Natural killer cell (primary cell): ENCODE measurements at regions not wholly inside any gene's neighbourhood (a gene's known extent, or its start where the extent isn't known, plus 50 kb on each side); places are given as distances from the start of the nearest gene placed in this dataset.

Experiments used
- ATAC-seq, 3 donors: fragments of 150-1000 bp in 2 of 3; fragments of 200-7000 bp in 1 of 3; cut with Tn5 transposase; 1 replicate in 1 of 3; 2 replicates in 2 of 3; pipeline ENCODE4 v1.10.0; 2021; ENCODE audit warnings: mild to moderate bottlenecking in 2 of 3, moderate library complexity in 2 of 3
- DNase-seq, 2 donors: peaks; one replicate each; pipeline versions ENCODE4 v3.0.0 to v3.0.0-alpha.2; 2013 to 2021; ENCODE audit warnings: mixed read lengths in 1 of 2
- H3K27ac ChIP-seq: one replicate; pipeline ENCODE4 v1.5.1; 2013; ENCODE audit warnings: mild to moderate bottlenecking, low read length
- H3K27me3 ChIP-seq: one replicate; pipeline ENCODE4 v1.6.1; 2013; ENCODE audit warnings: low read length; ENCODE audit not compliant: control insufficient read depth, insufficient read depth
- H3K36me3 ChIP-seq: one replicate; pipeline ENCODE4 v1.6.1; 2013; ENCODE audit warnings: low read length; ENCODE audit not compliant: control insufficient read depth, insufficient read depth
- H3K4me1 ChIP-seq: one replicate; pipeline ENCODE4 v1.6.1; 2013; ENCODE audit warnings: low read length; ENCODE audit not compliant: control insufficient read depth, insufficient read depth
- H3K4me3 ChIP-seq: one replicate; pipeline ENCODE4 v1.5.1; 2013; ENCODE audit warnings: low read length
- H3K9me3 ChIP-seq: one replicate; pipeline ENCODE4 v1.6.1; 2013; ENCODE audit warnings: low read length; ENCODE audit not compliant: control insufficient read depth, insufficient read depth
- H3K27ac Mint-ChIP-seq, 2 donors: one replicate each; pipeline ENCODE4 v1.8.0; 2022; ENCODE audit warnings: mild to moderate bottlenecking in 2 of 2, mixed read lengths in 2 of 2, moderate library complexity in 1 of 2
- H3K27me3 Mint-ChIP-seq, 2 donors: one replicate each; pipeline ENCODE4 v1.8.0; 2022; ENCODE audit warnings: low read depth in 2 of 2, mixed read lengths in 2 of 2
- H3K36me3 Mint-ChIP-seq: one replicate; pipeline ENCODE4 v1.8.0; 2022; ENCODE audit warnings: mixed read lengths
- H3K4me1 Mint-ChIP-seq, 2 donors: one replicate each; pipeline ENCODE4 v1.8.0; 2022; ENCODE audit warnings: mixed read lengths in 2 of 2
- H3K4me3 Mint-ChIP-seq: one replicate; pipeline ENCODE4 v1.8.0; 2022; ENCODE audit warnings: mild to moderate bottlenecking, moderate library complexity, mixed read lengths
- H3K9me3 Mint-ChIP-seq, 2 donors: one replicate each; pipeline ENCODE4 v1.8.0; 2022; ENCODE audit warnings: mixed read lengths in 2 of 2
- CTCF ChIP-seq: fragments of 200-600 bp; IDR thresholded peaks from one replicate; pipeline ENCODE4 v1.8.0; 2022; ENCODE audit warnings: antibody characterized with exemption
- WGBS: methylation state at CpG from one replicate; pipeline ENCODE4 v1.1.7; 2013; ENCODE audit warnings: missing lambda C conversion rate; ENCODE audit not compliant: insufficient coverage; 5-methylcytosine and 5-hydroxymethylcytosine counted together
- intact Hi-C: fragments of 100-400 bp; cut with micrococcal nuclease; formaldehyde crosslinking; loops from one replicate; pipeline ENCODE4 v1.14.2; 2022

DNA sequence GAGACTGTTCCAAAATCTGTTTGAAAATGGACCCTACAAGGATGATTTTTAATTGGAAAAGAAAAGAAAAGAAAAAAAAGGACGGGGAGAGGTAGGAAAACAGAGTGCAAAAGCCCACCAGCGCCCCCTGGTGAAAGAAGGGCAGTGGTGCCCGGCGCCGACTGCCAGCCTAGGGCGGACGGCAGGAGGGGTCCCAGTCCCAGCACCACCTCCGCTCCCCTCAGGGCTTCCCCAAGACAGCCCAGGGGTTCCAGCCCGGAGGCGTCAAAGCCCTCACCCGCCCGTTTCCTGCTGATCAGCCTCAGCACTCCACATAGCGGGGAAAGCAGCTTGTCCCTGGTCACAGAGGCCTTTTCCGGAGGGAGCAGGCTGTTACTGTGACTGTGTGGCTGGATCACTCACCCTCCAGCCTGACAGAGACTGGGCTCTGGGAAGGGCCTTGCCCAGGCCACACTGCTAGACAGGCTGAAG lies 213.9 kb downstream of the TFCP2L1 start:
- intact Hi-C loops: no loop called here
- 12% methylated on average over 14 of the region's 14 CpGs for WGBS
- Histone ChIP-seq H3K27me3 (no peaks in the 10 kb centered on the region), H3K4me3 (no peak overlapping the region), H3K4me1 (no peaks in the 10 kb centered on the region), H3K27ac (no peak overlapping the region), H3K36me3 (no peaks in the 10 kb centered on the region), H3K9me3 (no peaks in the 10 kb centered on the region)
- ATAC-seq: peak in 1 of 3 donors; percentile 63
- no peaks in the 10 kb centered on the region for H3K4me1 Mint-ChIP-seq
- TF ChIP-seq CTCF: peak; percentile 57
- no peaks in the 10 kb centered on the region for H3K9me3 Mint-ChIP-seq
- no peaks in the 10 kb centered on the region for H3K36me3 Mint-ChIP-seq
- H3K27me3 Mint-ChIP-seq: peaks cover 0 to 12% of the 10 kb centered on the region in 2 donors
- DNase-seq: peak in 1 of 2 donors; percentile 21
- H3K27ac Mint-ChIP-seq: no peak overlapping the region
- H3K4me3 Mint-ChIP-seq: no peak overlapping the region

- no peak for TF ChIP-seq CTCF
- no peak for DNase-seq
- Histone ChIP-seq H3K36me3 (no peaks in the 10 kb centered on the region), H3K27me3 (peaks cover 2% of the 10 kb centered on the region), H3K27ac (no peak overlapping the region), H3K9me3 (no peaks in the 10 kb centered on the region), H3K4me3 (no peak overlapping the region), H3K4me1 (no peaks in the 10 kb centered on the region)
- ATAC-seq: no peak
- 81% methylated on average over 13 of the region's 13 CpGs for WGBS
- intact Hi-C loops: no loop called here
- no peaks in the 10 kb centered on the region for H3K9me3 Mint-ChIP-seq
- H3K36me3 Mint-ChIP-seq: no peaks in the 10 kb centered on the region
- no peak overlapping the region for H3K27ac Mint-ChIP-seq
- no peaks in the 10 kb centered on the region for H3K4me1 Mint-ChIP-seq
- peaks cover 0 to 14% of the 10 kb centered on the region in 2 donors for H3K27me3 Mint-ChIP-seq
- H3K4me3 Mint-ChIP-seq: no peak overlapping the region
These were observed 212.2 kb downstream of the TFCP2L1 start for GRCh38 chr2:121072784-121073183.

DNA sequence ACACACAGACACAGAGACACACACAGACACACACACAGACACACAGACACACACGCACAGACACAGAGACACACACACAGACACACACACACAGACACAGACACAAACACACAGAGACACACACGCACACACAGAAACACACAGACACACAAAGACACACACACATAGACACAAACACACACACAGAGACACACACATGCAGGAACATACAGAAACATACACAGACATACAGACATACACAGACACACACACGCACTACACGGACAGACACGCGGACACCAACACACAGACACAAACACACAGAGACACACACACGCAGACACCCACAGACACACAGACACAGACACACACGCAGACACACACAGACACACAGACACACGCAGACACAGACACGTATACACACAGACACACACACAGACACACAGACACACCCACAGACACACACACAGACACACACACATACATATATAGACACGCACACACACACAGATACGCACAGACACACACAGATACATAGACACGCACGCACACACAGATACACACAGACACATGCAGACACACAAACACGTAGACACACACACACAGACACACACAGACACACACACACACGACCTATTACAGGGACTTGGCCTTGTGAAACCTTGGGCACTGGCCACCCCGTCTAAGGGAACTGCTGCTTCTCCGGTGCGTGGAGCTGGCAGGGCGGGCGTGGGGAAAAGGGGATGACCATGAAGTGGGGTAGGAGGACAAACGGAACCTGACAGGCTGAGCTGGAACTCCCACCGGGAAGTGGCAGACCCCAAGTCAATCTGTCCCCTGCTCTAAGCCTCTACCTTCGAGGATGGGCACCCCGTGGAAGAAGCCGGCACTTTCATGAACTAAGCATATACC lies 211.4 kb downstream of the TFCP2L1 start:
- intact Hi-C loops: no loop called here

More for the DNA sequence above, 211.4 kb downstream of the TFCP2L1 start:
- Histone ChIP-seq H3K9me3 (no peaks in the 10 kb centered on the region), H3K36me3 (no peaks in the 10 kb centered on the region), H3K27ac (no peak overlapping the region), H3K27me3 (peaks cover 2% of the 10 kb centered on the region), H3K4me3 (no peak overlapping the region), H3K4me1 (no peaks in the 10 kb centered on the region)
- no peak for TF ChIP-seq CTCF
- H3K27me3 Mint-ChIP-seq: peaks cover 0 to 14% of the 10 kb centered on the region in 2 donors
- DNase-seq (no peak), ATAC-seq (no peak)
- 91% methylated on average over 26 of the region's 26 CpGs for WGBS
- H3K9me3 Mint-ChIP-seq: no peaks in the 10 kb centered on the region
- H3K4me3 Mint-ChIP-seq: no peak overlapping the region
- H3K36me3 Mint-ChIP-seq: no peaks in the 10 kb centered on the region
- H3K4me1 Mint-ChIP-seq: no peaks in the 10 kb centered on the region
- H3K27ac Mint-ChIP-seq: no peak overlapping the region
